Neuronal stem cell (in vitro differentiated cells): ENCODE measurements at regions not wholly inside any gene's neighbourhood (a gene's known extent, or its start where the extent isn't known, plus 50 kb on each side); places are given as distances from the start of the nearest gene placed in this dataset.

ENCODE experiments used
- DNase-seq: peaks from one replicate; pipeline ENCODE4 v3.0.0-alpha.2; 2013; ENCODE audit warnings: low spot score
- H2AFZ ChIP-seq: one replicate; pipeline ENCODE4 v1.6.1; 2013; ENCODE audit warnings: mild to moderate bottlenecking, low read length, inconsistent platforms
- H2AK5ac ChIP-seq: 2 replicates; pipeline ENCODE4 v1.6.1; 2013; ENCODE audit warnings: low read depth, mild to moderate bottlenecking, inconsistent platforms, low read length, moderate library complexity, mixed read lengths
- H2BK120ac ChIP-seq: 2 replicates; pipeline ENCODE4 v1.6.1; 2013; ENCODE audit warnings: low read depth, mild to moderate bottlenecking, inconsistent platforms, low read length, moderate library complexity, mixed read lengths
- H2BK12ac ChIP-seq: one replicate; pipeline ENCODE4 v1.6.1; 2013; ENCODE audit warnings: low read length, inconsistent platforms
- H2BK15ac ChIP-seq: 2 replicates; pipeline ENCODE4 v1.6.1; 2013; ENCODE audit warnings: mild to moderate bottlenecking, low read length, inconsistent platforms, mixed read lengths
- H2BK5ac ChIP-seq: one replicate; pipeline ENCODE4 v1.6.1; 2013; ENCODE audit warnings: inconsistent platforms, mild to moderate bottlenecking, low read length, moderate library complexity
- H3K14ac ChIP-seq: one replicate; pipeline ENCODE4 v1.6.1; 2013; ENCODE audit warnings: low read length, inconsistent platforms
- H3K18ac ChIP-seq: 2 replicates; pipeline ENCODE4 v1.6.1; 2013; ENCODE audit warnings: low read length, inconsistent platforms
- H3K23ac ChIP-seq: 2 replicates; pipeline ENCODE4 v1.6.1; 2013; ENCODE audit warnings: low read depth, mild to moderate bottlenecking, mixed read lengths, low read length, inconsistent platforms; ENCODE audit not compliant: poor library complexity
- H3K27ac ChIP-seq: replicated peaks from 3 replicates; pipeline ENCODE4 v1.5.1; 2013; ENCODE audit warnings: low read length, inconsistent platforms
- H3K27me3 ChIP-seq, 3 experiments: 2 replicates each; pipeline ENCODE4 v1.6.1; 2013; ENCODE audit warnings: low read length in 3 of 3, mild to moderate bottlenecking in 2 of 3, inconsistent platforms in 1 of 3, low read depth in 1 of 3, mixed read lengths in 1 of 3, moderate library complexity in 1 of 3; ENCODE audit not compliant: control insufficient read depth in 3 of 3, insufficient read depth in 3 of 3
- H3K36me3 ChIP-seq, 2 donors: replicated peaks in 1 of 2; 2 replicates each; pipeline ENCODE4 v1.6.1; 2013; ENCODE audit warnings: low read length in 2 of 2; ENCODE audit not compliant: control insufficient read depth in 2 of 2, insufficient read depth in 2 of 2
- H3K4ac ChIP-seq: 2 replicates; pipeline ENCODE4 v1.6.1; 2013; ENCODE audit warnings: inconsistent platforms, mild to moderate bottlenecking, low read length, moderate library complexity
- H3K4me1 ChIP-seq, 2 donors: 1 replicate in 1 of 2; 2 replicates in 1 of 2; pipeline ENCODE4 v1.6.1; 2013; ENCODE audit warnings: low read length in 2 of 2, low read depth in 1 of 2; ENCODE audit not compliant: control insufficient read depth in 2 of 2, insufficient read depth in 1 of 2
- H3K4me2 ChIP-seq: one replicate; pipeline ENCODE4 v1.6.1; 2013; ENCODE audit warnings: mild to moderate bottlenecking, low read length, inconsistent platforms; ENCODE audit not compliant: insufficient read depth, poor library complexity, severe bottlenecking
- H3K4me3 ChIP-seq, 2 donors: 2 replicates each; pipeline ENCODE4 v1.5.1; 2013; ENCODE audit warnings: low read length in 2 of 2, mild to moderate bottlenecking in 2 of 2, inconsistent platforms in 1 of 2, moderate library complexity in 1 of 2
- H3K79me1 ChIP-seq: one replicate; pipeline ENCODE4 v1.6.1; 2013; ENCODE audit warnings: low read depth, mild to moderate bottlenecking, inconsistent platforms, low read length, moderate library complexity
- H3K9ac ChIP-seq: one replicate; pipeline ENCODE4 v1.6.1; 2013; ENCODE audit warnings: mild to moderate bottlenecking, low read depth, low read length, inconsistent platforms; ENCODE audit not compliant: poor library complexity
- H3K9me3 ChIP-seq, 2 donors: replicated peaks in 1 of 2; 2 replicates each; pipeline versions ENCODE3 to v1.6.1; 2013; ENCODE audit warnings: low read length in 2 of 2, mild to moderate bottlenecking in 2 of 2, inconsistent platforms in 1 of 2, low read depth in 1 of 2, mixed read lengths in 1 of 2, moderate library complexity in 1 of 2; ENCODE audit not compliant: control insufficient read depth in 2 of 2, insufficient read depth in 1 of 2
- H4K8ac ChIP-seq: one replicate; pipeline ENCODE4 v1.6.1; 2013; ENCODE audit warnings: low read depth, mild to moderate bottlenecking, inconsistent platforms, low read length, moderate library complexity
- H4K91ac ChIP-seq: one replicate; pipeline ENCODE4 v1.6.1; 2013; ENCODE audit warnings: low read length, low read depth, mild to moderate bottlenecking, inconsistent platforms; ENCODE audit not compliant: poor library complexity
- WGBS, 2 donors: extraction: QIAGEN DNeasy Blood & Tissue Kit; methylation state at CpG; one replicate each; pipeline ENCODE4 v1.1.7; 2013; ENCODE audit warnings: missing lambda C conversion rate in 2 of 2, mixed read lengths in 1 of 2; ENCODE audit not compliant: insufficient read length in 2 of 2, insufficient replicate concordance in 1 of 2; ENCODE audit errors: extremely low coverage in 2 of 2; 5-methylcytosine and 5-hydroxymethylcytosine counted together

- H3K4me3 ChIP-seq = no peak overlapping the region
- no peak overlapping the region for H3K23ac ChIP-seq
- no peak for DNase-seq
- peaks cover 0 to 1% of the 10 kb centered on the region in 2 donors for H3K9me3 ChIP-seq
- H3K27me3 ChIP-seq = no peaks in the 10 kb centered on the region
- H2BK120ac ChIP-seq = no peak overlapping the region
- peaks cover 2% of the 10 kb centered on the region for H3K79me1 ChIP-seq
- no peak overlapping the region for H2AFZ ChIP-seq
- H3K9ac ChIP-seq = no peak overlapping the region
- no peaks in the 10 kb centered on the region for H3K36me3 ChIP-seq
- no peak overlapping the region for H2BK12ac ChIP-seq
- H4K91ac ChIP-seq = no peak overlapping the region
- no peak overlapping the region for H2BK15ac ChIP-seq
- H3K4me2 ChIP-seq = no peak overlapping the region
- no peaks in the 10 kb centered on the region for H3K4me1 ChIP-seq
- no peak overlapping the region for H4K8ac ChIP-seq
- H3K14ac ChIP-seq = no peak overlapping the region
- no peak overlapping the region for H3K27ac ChIP-seq
- no peak overlapping the region for H3K4ac ChIP-seq
- no CpG with 5 or more reads among the region's 2 CpGs for WGBS, 2 donors
- H3K18ac ChIP-seq = no peak overlapping the region
- no peak overlapping the region for H2BK5ac ChIP-seq
- H2AK5ac ChIP-seq = no peak overlapping the region
Observed at GRCh38 chr4:145351162-145351561, 130.5 kb upstream of the SMAD1 start.

- Histone ChIP-seq H3K4me2 (no peak overlapping the region), H2AFZ (no peak overlapping the region), H3K14ac (no peak overlapping the region), H3K27me3 (no peaks in the 10 kb centered on the region), H2BK12ac (no peak overlapping the region), H3K18ac (no peak overlapping the region), H4K8ac (no peak overlapping the region), H3K9ac (no peak overlapping the region), H3K27ac (no peak overlapping the region), H3K36me3 (no peaks in the 10 kb centered on the region), H2BK15ac (no peak overlapping the region), H2AK5ac (no peak overlapping the region), H2BK5ac (no peak overlapping the region), H3K23ac (no peak overlapping the region), H4K91ac (no peak overlapping the region), H3K79me1 (no peaks in the 10 kb centered on the region), H3K4ac (no peak overlapping the region), H3K4me3 (no peak overlapping the region), H3K9me3 (no peaks in the 10 kb centered on the region), H3K4me1 (no peaks in the 10 kb centered on the region), H2BK120ac (no peak overlapping the region)
- DNase-seq = no peak
- no CpG with 5 or more reads among the region's 4 CpGs for WGBS, 2 donors
Observed at GRCh38 chr4:145348291-145348690, 133.4 kb upstream of the SMAD1 start.

GRCh38 chr4:145347684-145348083 lies 134.0 kb upstream of the SMAD1 start:
- Histone ChIP-seq H3K27me3 (no peaks in the 10 kb centered on the region), H3K36me3 (no peaks in the 10 kb centered on the region), H3K18ac (no peak overlapping the region), H3K9ac (no peak overlapping the region), H2BK120ac (no peak overlapping the region), H2AK5ac (no peak overlapping the region), H3K4me1 (no peaks in the 10 kb centered on the region), H3K23ac (no peak overlapping the region), H3K14ac (no peak overlapping the region), H2BK12ac (no peak overlapping the region), H3K4ac (no peak overlapping the region), H2AFZ (no peak overlapping the region), H2BK5ac (no peak overlapping the region), H3K4me3 (no peak overlapping the region), H3K27ac (no peak overlapping the region), H3K9me3 (no peaks in the 10 kb centered on the region), H2BK15ac (no peak overlapping the region), H4K8ac (no peak overlapping the region), H4K91ac (no peak overlapping the region), H3K4me2 (no peak overlapping the region), H3K79me1 (no peaks in the 10 kb centered on the region)
- no peak for DNase-seq
- WGBS, 2 donors = no CpG with 5 or more reads among the region's 5 CpGs

GRCh38 chr4:145346081-145346480 lies 135.6 kb upstream of the SMAD1 start:
- Histone ChIP-seq H3K4me1 (no peaks in the 10 kb centered on the region), H3K4ac (no peak overlapping the region), H3K4me3 (no peak overlapping the region), H3K79me1 (no peaks in the 10 kb centered on the region), H3K14ac (no peak overlapping the region), H4K91ac (no peak overlapping the region), H2AFZ (no peak overlapping the region), H3K36me3 (no peaks in the 10 kb centered on the region), H3K9ac (no peak overlapping the region), H3K9me3 (no peaks in the 10 kb centered on the region), H3K18ac (no peak overlapping the region), H4K8ac (no peak overlapping the region), H2AK5ac (no peak overlapping the region), H3K27me3 (no peaks in the 10 kb centered on the region), H2BK120ac (no peak overlapping the region), H3K27ac (no peak overlapping the region), H3K23ac (no peak overlapping the region), H2BK15ac (no peak overlapping the region), H2BK5ac (no peak overlapping the region), H3K4me2 (no peak overlapping the region), H2BK12ac (no peak overlapping the region)
- no CpG with 5 or more reads among the region's 25 CpGs for WGBS, 2 donors
- no peak for DNase-seq
